HG02610 (cell line): ENCODE measurements at regions not wholly inside any gene's neighbourhood (a gene's known extent, or its start where the extent isn't known, plus 50 kb on each side); places are given as distances from the start of the nearest gene placed in this dataset.

Experiments
- ATAC-seq: cut with Tn5 transposase; IDR thresholded peaks from one replicate; pipeline ENCODE4 v1.9.1; 2021; ENCODE audit warnings: mild to moderate bottlenecking, moderate library complexity; ENCODE audit not compliant: unreplicated experiment

- ATAC-seq = no peak
Observed at GRCh38 chr1:194230351-194231144, 1044.1 kb upstream of the B3GALT2 start.

GRCh38 chr1:194228427-194228826 lies 1042.0 kb upstream of the B3GALT2 start:
- ATAC-seq = no peak

- ATAC-seq = no peak
Observed at GRCh38 chr1:194227161-194227560, 1040.7 kb upstream of the B3GALT2 start.

- peak; percentile 83 for ATAC-seq
Observed at GRCh38 chr1:194225821-194226220, 1039.4 kb upstream of the B3GALT2 start.

- no peak for ATAC-seq
Observed at GRCh38 chr1:194223596-194223995, 1037.2 kb upstream of the B3GALT2 start.

GRCh38 chr1:194215448-194215847 lies 1029.0 kb upstream of the B3GALT2 start:
- no peak for ATAC-seq

GRCh38 chr1:194214735-194215134 lies 1028.3 kb upstream of the B3GALT2 start:
- ATAC-seq = no peak

GRCh38 chr1:194209920-194210319 lies 1023.5 kb upstream of the B3GALT2 start:
- no peak for ATAC-seq

GRCh38 chr1:194208674-194209073 lies 1022.3 kb upstream of the B3GALT2 start:
- no peak for ATAC-seq

GRCh38 chr1:194196562-194196961 lies 1010.1 kb upstream of the B3GALT2 start:
- no peak for ATAC-seq

GRCh38 chr1:194194724-194195123 lies 1008.3 kb upstream of the B3GALT2 start:
- no peak for ATAC-seq

GRCh38 chr1:194184974-194185373 lies 998.6 kb upstream of the B3GALT2 start:
- ATAC-seq = no peak

GRCh38 chr1:194184425-194184824 lies 998.0 kb upstream of the B3GALT2 start:
- no peak for ATAC-seq

GRCh38 chr1:194181845-194182244 lies 995.4 kb upstream of the B3GALT2 start:
- ATAC-seq = no peak

GRCh38 chr1:194176212-194176611 lies 989.8 kb upstream of the B3GALT2 start:
- no peak for ATAC-seq

- ATAC-seq = no peak
Observed at GRCh38 chr1:194175251-194175650, 988.8 kb upstream of the B3GALT2 start.

- ATAC-seq = no peak
Observed at GRCh38 chr1:194174528-194174927, 988.1 kb upstream of the B3GALT2 start.

GRCh38 chr1:194171596-194171995 lies 985.2 kb upstream of the B3GALT2 start:
- no peak for ATAC-seq

GRCh38 chr1:194167956-194168640 lies 981.7 kb upstream of the B3GALT2 start:
- no peak for ATAC-seq

GRCh38 chr1:194164755-194165154 lies 978.3 kb upstream of the B3GALT2 start:
- no peak for ATAC-seq

- no peak for ATAC-seq
Observed at GRCh38 chr1:194161591-194161990, 975.2 kb upstream of the B3GALT2 start.

- no peak for ATAC-seq
Observed at GRCh38 chr1:194159941-194160340, 973.5 kb upstream of the B3GALT2 start.
